Spleen (tissue), 11 donors: ENCODE measurements at regions not wholly inside any gene's neighbourhood (a gene's known extent, or its start where the extent isn't known, plus 50 kb on each side); places are given as distances from the start of the nearest gene placed in this dataset.
"Not testable (repeated sequence)": the region's sequence is repeated elsewhere in the genome, so short reads cannot be mapped to it uniquely, and the experiment has no call there.

Source experiments
- DNase-seq: peaks from one replicate; pipeline ENCODE4 v3.0.0-alpha.2; 2020
- H3K27ac ChIP-seq, 8 donors: fragments of 200-600 bp; sonication (generic) in 7 of 8; 1 replicate in 4 of 8; 2 replicates in 4 of 8; pipeline versions ENCODE4 v1.5.0 to v1.8.0; 2016 to 2021; ENCODE audit warnings: inconsistent platforms in 4 of 8, mild to moderate bottlenecking in 4 of 8, moderate library complexity in 1 of 8
- H3K27me3 ChIP-seq, 7 donors: fragments of 200-600 bp; sonication (generic) in 6 of 7; replicated peaks in 1 of 7; 1 replicate in 4 of 7; 2 replicates in 3 of 7; pipeline versions ENCODE4 v1.5.0 to v1.8.0; 2016 to 2021; ENCODE audit warnings: inconsistent platforms in 3 of 7, mild to moderate bottlenecking in 1 of 7
- H3K36me3 ChIP-seq, 6 donors: fragments of 200-600 bp; sonication (generic) in 5 of 6; 1 replicate in 4 of 6; 2 replicates in 2 of 6; pipeline versions ENCODE4 v1.5.0 to v1.8.0; 2016 to 2021; ENCODE audit warnings: inconsistent platforms in 2 of 6
- H3K4me1 ChIP-seq, 6 donors: fragments of 200-600 bp; sonication (generic) in 5 of 6; 1 replicate in 3 of 6; 2 replicates in 3 of 6; pipeline versions ENCODE4 v1.5.0 to v1.8.0; 2016 to 2021; ENCODE audit warnings: inconsistent platforms in 3 of 6
- H3K4me3 ChIP-seq, 8 donors: fragments of 200-600 bp; sonication (generic) in 7 of 8; 1 replicate in 4 of 8; 2 replicates in 4 of 8; pipeline versions ENCODE4 v1.5.0 to v1.8.0; 2016 to 2021; ENCODE audit warnings: inconsistent platforms in 4 of 8, mild to moderate bottlenecking in 4 of 8, moderate library complexity in 2 of 8
- H3K9me3 ChIP-seq, 8 donors: fragments of 200-600 bp; sonication (generic) in 7 of 8; 1 replicate in 4 of 8; 2 replicates in 4 of 8; pipeline versions ENCODE4 v1.5.0 to v1.8.0; 2016 to 2021; ENCODE audit warnings: inconsistent platforms in 4 of 8
- CTCF ChIP-seq, 11 experiments: fragments of 200-600 bp in 7 of 11; fragments of 450-650 bp in 4 of 11; sonication (generic) in 4 of 11; IDR thresholded peaks in 8 of 11; conservative IDR thresholded peaks in 3 of 11; 1 replicate in 7 of 11; 2 replicates in 4 of 11; pipeline versions ENCODE4 v1.4.0 to v1.8.0; 2016 to 2021; ENCODE audit warnings: antibody characterized with exemption in 11 of 11, inconsistent platforms in 4 of 11, mild to moderate bottlenecking in 1 of 11
- POLR2A ChIP-seq, 3 donors: fragments of 450-650 bp; IDR thresholded peaks; one replicate each; pipeline ENCODE4 v1.5.1; 2017; ENCODE audit warnings: antibody characterized with exemption in 3 of 3, mild to moderate bottlenecking in 1 of 3
- POLR2AphosphoS5 ChIP-seq, 3 donors: sonication (generic); formaldehyde crosslinking; IDR thresholded peaks; one replicate each; pipeline ENCODE4 v1.5.1; 2017; ENCODE audit warnings: antibody characterized with exemption in 3 of 3
- WGBS, 5 donors: extraction: QIAGEN DNeasy Blood & Tissue Kit in 3 of 5; methylation state at CpG; one replicate each; pipeline versions ENCODE4 v1.1.5 to v1.1.7; 2013 to 2018; 5-methylcytosine and 5-hydroxymethylcytosine counted together
- intact Hi-C: fragments of 100-400 bp; cut with DNase I; formaldehyde crosslinking; loops from one replicate; pipeline ENCODE4 v1.15.0; 2023; ENCODE audit warnings: low total_unique reads
- donor health status: healthy with polysubstance abuse.
- donor health status: DM: no; HTN: no; CAD: no; lungs with moderate emphysema.
- donor health status: DM: no; HTN: no; CAD: no.
- donor health status: Bipolar disorder and iron deficiency.
- donor health status: healthy.
- donor health status: DM: no; HTN: no; CAD: no.
- donor health status: DM: yes; HTN: yes; CAD: no.

GRCh38 chr7:67663644-67664043 lies 667.0 kb downstream of the TYW1 start:
- DNase-seq = no peak
- Histone ChIP-seq H3K27me3 (no peaks in the 10 kb centered on the region), H3K9me3 (peaks cover 0 to 15% (median 5%) of the 10 kb centered on the region in 8 donors), H3K36me3 (no peaks in the 10 kb centered on the region), H3K27ac (no peak overlapping the region), H3K4me1 (no peaks in the 10 kb centered on the region), H3K4me3 (no peak overlapping the region)
- WGBS, 5 donors = 29 to 48% (median 47%) methylated on average over 1 of the region's 1 CpG
- TF ChIP-seq POLR2A (IDR thresholded peaks at IDR 0.05) = no peak
- no peak for TF ChIP-seq POLR2AphosphoS5 (IDR thresholded peaks at IDR 0.05)
- no peak for TF ChIP-seq CTCF (IDR thresholded peaks at IDR 0.05 in 8 of 11, conservative IDR thresholded peaks at IDR 0.05 in 3 of 11)
- intact Hi-C loops = no loop called here

- H3K4me3 ChIP-seq, H3K27ac ChIP-seq, H3K36me3 ChIP-seq, H3K4me1 ChIP-seq, H3K27me3 ChIP-seq, DNase-seq, intact Hi-C loops: not testable (repeated sequence)
- peaks cover 0 to 42% (median 26%) of the 10 kb centered on the region in 8 donors for H3K9me3 ChIP-seq
- 74 to 91% (median 78%) methylated on average over 4 of the region's 4 CpGs for WGBS, 5 donors
Observed at GRCh38 chr7:67666359-67666758, 669.7 kb downstream of the TYW1 start.

GRCh38 chr7:67671006-67671548 lies 674.4 kb downstream of the TYW1 start:
- TF ChIP-seq CTCF (IDR thresholded peaks at IDR 0.05 in 8 of 11, conservative IDR thresholded peaks at IDR 0.05 in 3 of 11) (no peak), POLR2AphosphoS5 (IDR thresholded peaks at IDR 0.05) (no peak), POLR2A (IDR thresholded peaks at IDR 0.05) (no peak)
- Histone ChIP-seq H3K36me3 (no peaks in the 10 kb centered on the region), H3K9me3 (peaks cover 0 to 66% (median 46%) of the 10 kb centered on the region in 8 donors), H3K4me3 (no peak overlapping the region), H3K4me1 (no peaks in the 10 kb centered on the region), H3K27me3 (no peaks in the 10 kb centered on the region), H3K27ac (no peak overlapping the region)
- DNase-seq = no peak
- 52 to 67% (median 58%) methylated on average over 4 of the region's 4 CpGs for WGBS, 5 donors
- intact Hi-C loops = no loop called here

GRCh38 chr7:67673861-67674260 lies 677.2 kb downstream of the TYW1 start:
- peaks cover 0 to 86% (median 59%) of the 10 kb centered on the region in 8 donors for H3K9me3 ChIP-seq
- intact Hi-C loops = no loop called here
- DNase-seq = no peak
- no peak overlapping the region for H3K27ac ChIP-seq
- H3K4me1 ChIP-seq = no peaks in the 10 kb centered on the region
- H3K36me3 ChIP-seq = no peaks in the 10 kb centered on the region
- TF ChIP-seq POLR2A (IDR thresholded peaks at IDR 0.05) (no peak), POLR2AphosphoS5 (IDR thresholded peaks at IDR 0.05) (no peak), CTCF (IDR thresholded peaks at IDR 0.05 in 8 of 11, conservative IDR thresholded peaks at IDR 0.05 in 3 of 11) (no peak)
- H3K27me3 ChIP-seq = no peaks in the 10 kb centered on the region
- WGBS, 5 donors = 69 to 77% (median 74%) methylated on average over 3 of the region's 3 CpGs
- no peak overlapping the region for H3K4me3 ChIP-seq

GRCh38 chr7:67674862-67675261 lies 678.2 kb downstream of the TYW1 start:
- whole genome bisulfite sequencing, 5 donors = 79 to 89% (median 82%) methylated on average over 5 of the region's 5 CpGs
- peaks cover 0 to 81% (median 51%) of the 10 kb centered on the region in 8 donors for H3K9me3 ChIP-seq
- DNase-seq, intact Hi-C loops, H3K36me3 ChIP-seq, H3K4me3 ChIP-seq, H3K27me3 ChIP-seq, H3K4me1 ChIP-seq, H3K27ac ChIP-seq: not testable (repeated sequence)
